OCI-LY7 (cell line): ENCODE measurements at regions not wholly inside any gene's neighbourhood (a gene's known extent, or its start where the extent isn't known, plus 50 kb on each side); places are given as distances from the start of the nearest gene placed in this dataset.

ENCODE experiments used
- BruUV-seq: library from RNA; stranded (reverse); fragments of 400-500 nt; replicated peaks from 2 replicates; lab custom pipeline; 2021; lab: Mats Ljungman, UMichigan
- CTCF ChIA-PET: fragments of 300-600 bp; sonication (Branson Sonifier 250); formaldehyde crosslinking; loops from one replicate; lab custom pipeline; 2022; ENCODE audit warnings: antibody characterized with exemption; ENCODE audit not compliant: unreplicated experiment; lab: Charles Lee
- POLR2A ChIA-PET: fragments of 300-600 bp; sonication (Branson Sonifier 250); formaldehyde crosslinking; loops from one replicate; lab custom pipeline; 2022; ENCODE audit warnings: antibody characterized with exemption; lab: Charles Lee
- DNase-seq: peaks from one replicate; pipeline ENCODE4 v3.0.0-alpha.2; 2015; ENCODE audit warnings: low spot score
- H2AFZ ChIP-seq: fragments of 200-600 bp; sonication (generic), shearing (Covaris generic); 2 replicates; pipeline ENCODE4 v1.6.1; 2014; ENCODE audit warnings: mild to moderate bottlenecking, antibody characterized with exemption, low read length, moderate library complexity
- H3K27ac ChIP-seq: fragments of 200-600 bp; sonication (generic); 2 replicates; pipeline ENCODE4 v1.5.1; 2014; ENCODE audit warnings: mixed run types, low read depth, mild to moderate bottlenecking, moderate library complexity, low read length, inconsistent platforms; ENCODE audit not compliant: poor library complexity, severe bottlenecking
- H3K36me3 ChIP-seq: fragments of 200-600 bp; sonication (generic); 2 replicates; pipeline ENCODE4 v1.6.1; 2014; ENCODE audit warnings: mild to moderate bottlenecking, antibody characterized with exemption, low read length, moderate library complexity, mixed read lengths; ENCODE audit not compliant: insufficient read depth
- H3K4me1 ChIP-seq: fragments of 200-600 bp; sonication (generic); 2 replicates; pipeline ENCODE4 v1.5.1; 2014; ENCODE audit warnings: mild to moderate bottlenecking, low read length; ENCODE audit not compliant: insufficient read depth, poor library complexity, severe bottlenecking
- H3K4me2 ChIP-seq: fragments of 200-600 bp; sonication (generic); 2 replicates; pipeline ENCODE4 v1.6.1; 2014; ENCODE audit warnings: mild to moderate bottlenecking, low read length
- H3K4me3 ChIP-seq: fragments of 200-600 bp; sonication (generic); 2 replicates; pipeline ENCODE4 v1.5.1; 2014; ENCODE audit warnings: mild to moderate bottlenecking, low read depth, low read length; ENCODE audit not compliant: poor library complexity, severe bottlenecking
- H3K79me2 ChIP-seq: fragments of 200-600 bp; sonication (generic); 2 replicates; pipeline ENCODE4 v1.6.1; 2016; ENCODE audit warnings: low read depth, mild to moderate bottlenecking, low read length, moderate library complexity, mixed read lengths; ENCODE audit not compliant: insufficient read depth
- H3K9me2 ChIP-seq: fragments of 200-600 bp; sonication (generic); 2 replicates; pipeline ENCODE4 v1.6.1; 2016; ENCODE audit warnings: mild to moderate bottlenecking, low read length, mixed read lengths; ENCODE audit not compliant: insufficient read depth
- H3K9me3 ChIP-seq: fragments of 200-600 bp; sonication (generic); 2 replicates; pipeline ENCODE4 v1.6.1; 2014; ENCODE audit warnings: mild to moderate bottlenecking, mixed run types, low read length, mixed read lengths
- H4K20me1 ChIP-seq: fragments of 200-600 bp; sonication (generic); 2 replicates; pipeline ENCODE4 v1.6.1; 2014; ENCODE audit warnings: mild to moderate bottlenecking, antibody characterized with exemption, low read length, moderate library complexity, mixed read lengths; ENCODE audit not compliant: insufficient read depth
- EZH2phosphoT487 ChIP-seq: fragments of 200-600 bp; sonication (generic); IDR thresholded peaks from 2 replicates; pipeline ENCODE4 v1.6.1; 2018; ENCODE audit warnings: low read depth, borderline replicate concordance, mild to moderate bottlenecking, mixed run types, antibody characterized with exemption, low read length, moderate library complexity, mixed read lengths
- intact Hi-C: fragments of 100-400 bp; cut with micrococcal nuclease; formaldehyde crosslinking; loops from one replicate; pipeline ENCODE4 v1.10.0; 2022; ENCODE audit not compliant: unreplicated experiment
- TF ChIP-seq, protein P1 (sequence below): fragments of 200-600 bp; sonication (generic); conservative IDR thresholded peaks from 2 replicates; pipeline ENCODE4 v1.5.1; 2014; ENCODE audit warnings: mild to moderate bottlenecking, antibody characterized with exemption, low read length, moderate library complexity, mixed read lengths

DNA sequence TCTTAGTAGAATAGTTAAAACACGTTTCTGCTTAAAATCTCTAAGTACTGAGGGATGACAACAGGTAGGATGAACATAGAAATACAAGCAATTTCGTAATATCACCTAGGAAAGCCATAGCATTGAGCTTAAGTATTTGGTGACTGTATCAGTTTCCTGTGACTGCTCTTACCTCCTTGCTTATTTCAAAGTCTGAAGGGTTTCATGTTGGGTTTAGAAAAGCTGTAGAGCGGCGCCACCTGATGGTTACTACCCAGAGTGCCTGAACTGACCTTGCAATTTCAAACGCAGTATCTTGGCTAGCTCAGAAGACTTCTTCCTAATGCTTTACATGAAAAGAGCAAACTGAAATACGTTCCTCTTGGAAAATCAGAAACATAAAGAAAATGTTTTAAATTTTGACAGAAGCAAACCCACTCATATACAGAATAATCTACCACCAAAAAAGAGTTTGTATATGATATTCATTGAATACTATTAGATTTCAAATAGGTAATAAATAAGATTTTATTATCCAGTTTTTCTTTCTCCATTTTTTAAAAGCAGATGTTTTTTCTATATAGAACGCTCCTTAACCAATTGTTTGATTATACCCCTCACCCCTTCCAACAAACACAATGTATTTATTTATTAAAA lies 82.3 kb upstream of the RIPOR2 start:
- H3K9me3 ChIP-seq: no peaks in the 10 kb centered on the region
- intact Hi-C loops: loop anchor here (1.0 to 10.0 kb wide), 5 partner anchors 162 to 436 kb away; no protein-coding TSS in a partner anchor
- peak overlapping the region; percentile 10 for H3K4me3 ChIP-seq
- H3K27ac ChIP-seq: peak overlapping the region; percentile 46
- H3K9me2 ChIP-seq: no peaks in the 10 kb centered on the region
- ChIA-PET CTCF (interaction anchor here (1.3 to 1.5 kb wide), 2 partner anchors 27 to 161 kb away, joined by 4 to 12 read pairs; no protein-coding TSS in a partner anchor), POLR2A (interaction anchor here (0.7 to 1.6 kb wide), 11 partner anchors 8 to 259 kb away, joined by 3 to 6 read pairs (median 3); no protein-coding TSS in a partner anchor)
- no peaks in the 10 kb centered on the region for H4K20me1 ChIP-seq
- BruUV-seq: no TSS peak
- H3K4me2 ChIP-seq: peak overlapping the region; percentile 54
- H2AFZ ChIP-seq: peak overlapping the region; percentile 58; the same call in 1 of the 2 replicates
- H3K79me2 ChIP-seq: no peaks in the 10 kb centered on the region
- no peak for TF ChIP-seq EZH2phosphoT487
- TF ChIP-seq, protein P1, sequence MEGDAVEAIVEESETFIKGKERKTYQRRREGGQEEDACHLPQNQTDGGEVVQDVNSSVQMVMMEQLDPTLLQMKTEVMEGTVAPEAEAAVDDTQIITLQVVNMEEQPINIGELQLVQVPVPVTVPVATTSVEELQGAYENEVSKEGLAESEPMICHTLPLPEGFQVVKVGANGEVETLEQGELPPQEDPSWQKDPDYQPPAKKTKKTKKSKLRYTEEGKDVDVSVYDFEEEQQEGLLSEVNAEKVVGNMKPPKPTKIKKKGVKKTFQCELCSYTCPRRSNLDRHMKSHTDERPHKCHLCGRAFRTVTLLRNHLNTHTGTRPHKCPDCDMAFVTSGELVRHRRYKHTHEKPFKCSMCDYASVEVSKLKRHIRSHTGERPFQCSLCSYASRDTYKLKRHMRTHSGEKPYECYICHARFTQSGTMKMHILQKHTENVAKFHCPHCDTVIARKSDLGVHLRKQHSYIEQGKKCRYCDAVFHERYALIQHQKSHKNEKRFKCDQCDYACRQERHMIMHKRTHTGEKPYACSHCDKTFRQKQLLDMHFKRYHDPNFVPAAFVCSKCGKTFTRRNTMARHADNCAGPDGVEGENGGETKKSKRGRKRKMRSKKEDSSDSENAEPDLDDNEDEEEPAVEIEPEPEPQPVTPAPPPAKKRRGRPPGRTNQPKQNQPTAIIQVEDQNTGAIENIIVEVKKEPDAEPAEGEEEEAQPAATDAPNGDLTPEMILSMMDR: peak; percentile 98
- H3K4me1 ChIP-seq: peaks cover 51% of the 10 kb centered on the region
- DNase-seq: peak; percentile 87
- H3K36me3 ChIP-seq: no peaks in the 10 kb centered on the region

DNA sequence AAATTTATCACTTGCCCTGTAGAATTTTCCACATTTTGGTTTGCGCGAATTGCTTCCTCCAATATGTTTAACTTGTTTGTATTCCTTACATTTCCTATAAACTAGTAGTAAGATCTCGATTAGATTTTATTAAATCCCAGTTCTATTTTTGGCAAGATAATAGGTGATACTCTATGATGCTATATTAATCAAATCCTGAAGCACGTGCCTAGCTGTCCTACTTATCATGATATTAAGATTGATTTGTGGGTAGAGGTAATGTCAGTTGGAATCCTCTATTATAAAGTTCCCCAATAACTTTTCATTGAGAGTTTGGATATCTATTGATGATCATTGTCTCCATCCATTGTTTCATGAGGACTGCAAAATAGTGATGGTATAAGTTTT lies 82.8 kb upstream of the RIPOR2 start:
- BruUV-seq: no TSS peak
- DNase-seq: no peak
- no peaks in the 10 kb centered on the region for H3K9me2 ChIP-seq
- H3K27ac ChIP-seq: no peak overlapping the region
- H3K4me2 ChIP-seq: no peak overlapping the region
- H4K20me1 ChIP-seq: no peaks in the 10 kb centered on the region
- no peak overlapping the region for H2AFZ ChIP-seq
- CTCF ChIA-PET: interaction anchor here (1.5 kb wide), 1 partner anchor 162 kb away, joined by 12 read pairs; no protein-coding TSS in a partner anchor
- H3K36me3 ChIP-seq: no peaks in the 10 kb centered on the region
- POLR2A ChIA-PET: interaction anchor here (0.9 to 1.6 kb wide), 6 partner anchors 8 to 163 kb away, joined by 3 to 5 read pairs (median 4); no protein-coding TSS in a partner anchor
- H3K4me3 ChIP-seq: no peak overlapping the region
- intact Hi-C loops: loop anchor here (1.0 to 10.0 kb wide), 5 partner anchors 162 to 436 kb away; no protein-coding TSS in a partner anchor
- no peaks in the 10 kb centered on the region for H3K9me3 ChIP-seq
- H3K4me1 ChIP-seq: peaks cover 46% of the 10 kb centered on the region
- TF ChIP-seq, protein P1: no peak
- no peak for TF ChIP-seq EZH2phosphoT487
- no peaks in the 10 kb centered on the region for H3K79me2 ChIP-seq

DNA sequence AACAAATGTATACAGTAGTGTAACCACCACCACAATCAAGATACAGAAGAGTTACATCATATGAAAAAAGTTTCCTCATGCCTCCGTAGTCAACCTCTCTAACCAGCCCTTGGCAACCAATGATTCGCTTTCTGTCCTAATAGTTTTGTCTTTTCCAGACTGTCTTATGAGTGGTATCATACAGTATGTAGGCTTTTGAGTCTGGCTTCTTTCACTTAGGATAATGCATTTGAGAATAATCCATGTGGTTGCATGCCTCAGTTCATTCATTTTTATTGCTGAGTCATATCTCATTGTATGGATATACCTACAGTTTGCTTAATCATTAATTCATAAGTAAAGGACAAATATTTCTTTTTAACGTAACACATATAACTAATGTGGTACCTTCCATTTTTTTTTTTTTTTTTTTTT lies 86.4 kb upstream of the RIPOR2 start:
- BruUV-seq: no TSS peak
- CTCF ChIA-PET: no interaction called here

More for the DNA sequence above, 86.4 kb upstream of the RIPOR2 start:
- DNase-seq: no peak
- intact Hi-C loops: no loop called here
- POLR2A ChIA-PET: no interaction called here
- Histone ChIP-seq H3K79me2 (no peaks in the 10 kb centered on the region), H3K27ac (no peak overlapping the region), H4K20me1 (no peaks in the 10 kb centered on the region), H3K4me1 (peaks cover 27% of the 10 kb centered on the region), H3K36me3 (no peaks in the 10 kb centered on the region), H2AFZ (no peak overlapping the region), H3K4me2 (no peak overlapping the region), H3K9me3 (no peaks in the 10 kb centered on the region), H3K9me2 (no peaks in the 10 kb centered on the region), H3K4me3 (no peak overlapping the region)
- TF ChIP-seq EZH2phosphoT487: no peak
- TF ChIP-seq, protein P1: no peak
